A549 (cell line): ENCODE measurements at regions not wholly inside any gene's neighbourhood (a gene's known extent, or its start where the extent isn't known, plus 50 kb on each side); places are given as distances from the start of the nearest gene placed in this dataset.
A peak's percentile ranks its signal among the peaks of the same experiment; 100 is the strongest.

Experiments used
- ATAC-seq, 2 experiments: fragments of 200-7000 bp in 1 of 2; fragments of >200 bp in 1 of 2; cut with Nextera tagmentation in 1 of 2; cut with Tn5 transposase in 1 of 2; 3 replicates each; pipeline versions ENCODE4 v1.8.0 to v1.9.1; 2018 to 2020; ENCODE audit warnings: mild to moderate bottlenecking in 1 of 2, moderate library complexity in 1 of 2
- CTCF ChIA-PET: fragments of 300-600 bp; sonication (Branson Sonifier 250); formaldehyde crosslinking; extraction: SDS; loops from one replicate; lab custom pipeline; 2021; ENCODE audit warnings: antibody characterized with exemption, inconsistent platforms; lab: Yijun Ruan, JAX
- POLR2A ChIA-PET: fragments of 350-600 bp; formaldehyde crosslinking; extraction: SDS; loops from one replicate; lab custom pipeline; 2021; ENCODE audit warnings: antibody characterized with exemption, inconsistent platforms; lab: Yijun Ruan, JAX
- DNase-seq, 2 experiments: peaks; one replicate each; pipeline versions ENCODE4 v3.0.0 to v3.0.0-alpha.2; 2011 to 2016; ENCODE audit warnings: low read depth in 1 of 2, low spot score in 1 of 2
- FAIRE-seq: peaks from 2 replicates; lab custom pipeline; 2011; peaks lifted over from hg19 to GRCh38; lab: Jason Lieb, UNC
- H3K27ac ChIP-seq, 2 experiments: fragments of >200 bp; sonication (Bioruptor Twin); formaldehyde crosslinking; 3 replicates each; pipeline ENCODE4 v1.5.1; 2016 to 2017
- H3K4me1 ChIP-seq: fragments of >200 bp; sonication (Bioruptor Twin); formaldehyde crosslinking; 3 replicates; pipeline ENCODE4 v1.6.1; 2016
- H3K4me2 ChIP-seq: fragments of >200 bp; sonication (Bioruptor Twin); formaldehyde crosslinking; 3 replicates; pipeline ENCODE4 v1.6.1; 2016
- H3K4me3 ChIP-seq: fragments of >200 bp; sonication (Bioruptor Twin); formaldehyde crosslinking; 3 replicates; pipeline ENCODE4 v1.5.1; 2016
- H3K9me3 ChIP-seq: fragments of >200 bp; sonication (Bioruptor Twin); formaldehyde crosslinking; 3 replicates; pipeline ENCODE4 v1.6.1; 2016
- BHLHE40 ChIP-seq: IDR thresholded peaks from 2 replicates; pipeline ENCODE4 v1.6.1; 2012; ENCODE audit warnings: low read depth, low read length, inconsistent platforms
- CBX8 ChIP-seq: fragments of 200-600 bp; sonication (generic); IDR thresholded peaks from 2 replicates; pipeline ENCODE4 v1.6.1; 2016
- CEBPB ChIP-seq, 2 experiments: fragments of >200 bp in 1 of 2; sonication (Bioruptor Twin) in 1 of 2; formaldehyde crosslinking in 1 of 2; IDR thresholded peaks; 2 replicates each; pipeline ENCODE4 v1.6.1; 2012 to 2016
- EHF ChIP-seq: fragments of 250-450 bp; sonication (Bioruptor Pico); IDR thresholded peaks from 2 replicates; pipeline ENCODE4 v1.5.0; 2020; ENCODE audit warnings: mild to moderate bottlenecking
- EHMT2 ChIP-seq: fragments of 200-600 bp; sonication (generic); IDR thresholded peaks from 2 replicates; pipeline ENCODE4 v1.6.1; 2016; ENCODE audit warnings: antibody characterized with exemption, low read depth, mild to moderate bottlenecking, moderate library complexity
- ELK1 ChIP-seq: fragments of 150-350 bp; IDR thresholded peaks from 2 replicates; pipeline ENCODE4 v1.6.1; 2014; ENCODE audit warnings: low read depth, mild to moderate bottlenecking, low read length
- ESRRA ChIP-seq: fragments of 150-350 bp; IDR thresholded peaks from 2 replicates; pipeline ENCODE4 v1.6.1; 2014; ENCODE audit warnings: mild to moderate bottlenecking, low read length, borderline replicate concordance
- FOSB ChIP-seq: fragments of 250-450 bp; sonication (Bioruptor Pico); IDR thresholded peaks from 2 replicates; pipeline ENCODE4 v1.5.0; 2020; ENCODE audit warnings: mild to moderate bottlenecking, moderate library complexity
- FOSL2 ChIP-seq, 2 experiments: fragments of 450-650 bp in 1 of 2; fragments of >200 bp in 1 of 2; sonication (Bioruptor Twin) in 1 of 2; formaldehyde crosslinking; IDR thresholded peaks; 2 replicates each; pipeline versions ENCODE4 v1.5.0 to v1.6.1; 2016 to 2020; ENCODE audit warnings: mild to moderate bottlenecking in 1 of 2, moderate library complexity in 1 of 2
- GATA3 ChIP-seq: IDR thresholded peaks from 2 replicates; pipeline ENCODE4 v1.6.1; 2012; ENCODE audit warnings: borderline replicate concordance
- HDAC2 ChIP-seq: fragments of 200-600 bp; sonication (generic); IDR thresholded peaks from 2 replicates; pipeline ENCODE4 v1.6.1; 2016
- HOXA7 ChIP-seq: fragments of 250-450 bp; sonication (Bioruptor Pico); IDR thresholded peaks from 2 replicates; pipeline ENCODE4 v1.5.0; 2020; ENCODE audit warnings: mild to moderate bottlenecking, moderate library complexity
- JUN ChIP-seq, 2 experiments: fragments of >200 bp; sonication (Bioruptor Twin); formaldehyde crosslinking; IDR thresholded peaks; 2 replicates in 1 of 2; 3 replicates in 1 of 2; pipeline ENCODE4 v1.6.1; 2016 to 2017
- JUNB ChIP-seq: fragments of >200 bp; sonication (Bioruptor Twin); formaldehyde crosslinking; IDR thresholded peaks from 2 replicates; pipeline ENCODE4 v1.6.1; 2016
- KDM5A ChIP-seq: fragments of 200-600 bp; sonication (generic); IDR thresholded peaks from 2 replicates; pipeline ENCODE4 v1.6.1; 2016; ENCODE audit warnings: antibody characterized with exemption, mild to moderate bottlenecking
- NFE2L2 ChIP-seq: fragments of 150-350 bp; conservative IDR thresholded peaks from 2 replicates; pipeline ENCODE4 v1.6.1; 2014; ENCODE audit warnings: low read length
- NPAS2 ChIP-seq: fragments of 250-450 bp; sonication (Bioruptor Pico); IDR thresholded peaks from 2 replicates; pipeline ENCODE4 v1.8.0; 2022; ENCODE audit warnings: mild to moderate bottlenecking, moderate library complexity, borderline replicate concordance
- NR3C1 ChIP-seq: fragments of >200 bp; sonication (Bioruptor Twin); formaldehyde crosslinking; IDR thresholded peaks from 3 replicates; pipeline ENCODE4 v1.6.1; 2017
- POLR2AphosphoS2 ChIP-seq: conservative IDR thresholded peaks from 2 replicates; pipeline ENCODE4 v1.6.1; 2012; ENCODE audit warnings: low read length, improper control_type of control experiment, inconsistent platforms
- RAD21 ChIP-seq, 2 experiments: fragments of >200 bp in 1 of 2; sonication (Bioruptor Twin) in 1 of 2; formaldehyde crosslinking in 1 of 2; IDR thresholded peaks in 1 of 2; conservative IDR thresholded peaks in 1 of 2; 2 replicates in 1 of 2; 3 replicates in 1 of 2; pipeline ENCODE4 v1.6.1; 2012 to 2018; ENCODE audit warnings: inconsistent platforms in 1 of 2
- SREBF2 ChIP-seq: fragments of 450-650 bp; IDR thresholded peaks from 2 replicates; pipeline ENCODE4 v1.6.1; 2014; ENCODE audit warnings: mild to moderate bottlenecking, moderate library complexity
- TP53 ChIP-seq: fragments of 250-450 bp; sonication (Bioruptor Pico); IDR thresholded peaks from 2 replicates; pipeline ENCODE4 v1.5.0; 2021; ENCODE audit warnings: mild to moderate bottlenecking, moderate library complexity
- WGBS: methylation state at CpG from one replicate; pipeline ENCODE4 v1.1.6; 2017; ENCODE audit errors: missing lambda C conversion rate; 5-methylcytosine and 5-hydroxymethylcytosine counted together
- TF ChIP-seq, protein P1 (sequence below): fragments of 250-450 bp; sonication (Bioruptor Pico); IDR thresholded peaks from 2 replicates; pipeline ENCODE4 v1.5.0; 2020; ENCODE audit warnings: low read depth, mild to moderate bottlenecking, moderate library complexity
- TF ChIP-seq, protein P2 (sequence below): fragments of >200 bp; sonication (Bioruptor Twin); formaldehyde crosslinking; IDR thresholded peaks from 3 replicates; pipeline ENCODE4 v1.6.1; 2016
- TF ChIP-seq, protein P3 (sequence below): IDR thresholded peaks from 2 replicates; pipeline ENCODE4 v1.6.1; 2012; ENCODE audit warnings: low read depth, borderline replicate concordance
- TF ChIP-seq, protein P4 (sequence below): IDR thresholded peaks from 2 replicates; pipeline ENCODE4 v1.6.1; 2012
- TF ChIP-seq, protein P5 (sequence below): fragments of >200 bp; sonication (Bioruptor Twin); formaldehyde crosslinking; IDR thresholded peaks from 2 replicates; pipeline ENCODE4 v1.6.1; 2016

GRCh38 chr5:169357291-169357690, 56.4 kb upstream of the SLIT3 start:
- peaks cover 35% of the 10 kb centered on the region for H3K4me1 ChIP-seq
- no peak for FAIRE-seq
- no peak for TF ChIP-seq EHMT2
- TF ChIP-seq NR3C1 = no peak
- TF ChIP-seq HDAC2 = no peak
- TF ChIP-seq POLR2AphosphoS2 = no peak
- TF ChIP-seq FOSB (CRISPR knock-in tag) = no peak
- TF ChIP-seq, protein P1, sequence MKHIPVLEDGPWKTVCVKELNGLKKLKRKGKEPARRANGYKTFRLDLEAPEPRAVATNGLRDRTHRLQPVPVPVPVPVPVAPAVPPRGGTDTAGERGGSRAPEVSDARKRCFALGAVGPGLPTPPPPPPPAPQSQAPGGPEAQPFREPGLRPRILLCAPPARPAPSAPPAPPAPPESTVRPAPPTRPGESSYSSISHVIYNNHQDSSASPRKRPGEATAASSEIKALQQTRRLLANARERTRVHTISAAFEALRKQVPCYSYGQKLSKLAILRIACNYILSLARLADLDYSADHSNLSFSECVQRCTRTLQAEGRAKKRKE (CRISPR knock-in tag) = no peak
- TF ChIP-seq, protein P2, sequence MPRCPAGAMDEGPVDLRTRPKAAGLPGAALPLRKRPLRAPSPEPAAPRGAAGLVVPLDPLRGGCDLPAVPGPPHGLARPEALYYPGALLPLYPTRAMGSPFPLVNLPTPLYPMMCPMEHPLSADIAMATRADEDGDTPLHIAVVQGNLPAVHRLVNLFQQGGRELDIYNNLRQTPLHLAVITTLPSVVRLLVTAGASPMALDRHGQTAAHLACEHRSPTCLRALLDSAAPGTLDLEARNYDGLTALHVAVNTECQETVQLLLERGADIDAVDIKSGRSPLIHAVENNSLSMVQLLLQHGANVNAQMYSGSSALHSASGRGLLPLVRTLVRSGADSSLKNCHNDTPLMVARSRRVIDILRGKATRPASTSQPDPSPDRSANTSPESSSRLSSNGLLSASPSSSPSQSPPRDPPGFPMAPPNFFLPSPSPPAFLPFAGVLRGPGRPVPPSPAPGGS = no peak
- TF ChIP-seq ESRRA = no peak
- TF ChIP-seq ELK1 = no peak
- TF ChIP-seq NFE2L2 = no peak
- TF ChIP-seq, protein P3, sequence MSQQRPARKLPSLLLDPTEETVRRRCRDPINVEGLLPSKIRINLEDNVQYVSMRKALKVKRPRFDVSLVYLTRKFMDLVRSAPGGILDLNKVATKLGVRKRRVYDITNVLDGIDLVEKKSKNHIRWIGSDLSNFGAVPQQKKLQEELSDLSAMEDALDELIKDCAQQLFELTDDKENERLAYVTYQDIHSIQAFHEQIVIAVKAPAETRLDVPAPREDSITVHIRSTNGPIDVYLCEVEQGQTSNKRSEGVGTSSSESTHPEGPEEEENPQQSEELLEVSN = no peak
- TF ChIP-seq JUN (IDR thresholded peaks at IDR 0.05) = no peak
- no peak for TF ChIP-seq JUNB
- TF ChIP-seq, protein P4, sequence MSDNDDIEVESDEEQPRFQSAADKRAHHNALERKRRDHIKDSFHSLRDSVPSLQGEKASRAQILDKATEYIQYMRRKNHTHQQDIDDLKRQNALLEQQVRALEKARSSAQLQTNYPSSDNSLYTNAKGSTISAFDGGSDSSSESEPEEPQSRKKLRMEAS = no peak
- TF ChIP-seq SREBF2 = no peak
- TF ChIP-seq FOSL2 (IDR thresholded peaks at IDR 0.05) = no peak
- no peak for TF ChIP-seq FOSL2 (CRISPR knock-in tag; IDR thresholded peaks at IDR 0.05)
- TF ChIP-seq CBX8 = no peak
- no peak for TF ChIP-seq CEBPB (IDR thresholded peaks at IDR 0.05)
- no peak for TF ChIP-seq HOXA7
- no peak for TF ChIP-seq NPAS2 (CRISPR knock-in tag)

GRCh38 chr5:169356811-169357210, 55.9 kb upstream of the SLIT3 start:
- H3K4me2 ChIP-seq = no peak overlapping the region
- TF ChIP-seq NPAS2 (CRISPR knock-in tag) = no peak
- no peak for TF ChIP-seq KDM5A
- no peak for TF ChIP-seq TP53
- TF ChIP-seq JUN (IDR thresholded peaks at IDR 0.05) = no peak
- no peak for TF ChIP-seq RAD21 (conservative IDR thresholded peaks at IDR 0.05 in 1 of 2, IDR thresholded peaks at IDR 0.05 in 1 of 2)
- TF ChIP-seq NFE2L2 = no peak
- no peak for TF ChIP-seq BHLHE40
- TF ChIP-seq, protein P1 (CRISPR knock-in tag) = no peak
- TF ChIP-seq HOXA7 = no peak
- TF ChIP-seq, protein P5, sequence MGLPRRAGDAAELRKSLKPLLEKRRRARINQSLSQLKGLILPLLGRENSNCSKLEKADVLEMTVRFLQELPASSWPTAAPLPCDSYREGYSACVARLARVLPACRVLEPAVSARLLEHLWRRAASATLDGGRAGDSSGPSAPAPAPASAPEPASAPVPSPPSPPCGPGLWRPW = no peak
- no peak for TF ChIP-seq EHF (CRISPR knock-in tag)
- no peak for TF ChIP-seq HDAC2
- no peak for TF ChIP-seq CBX8
- no peak for TF ChIP-seq GATA3
- TF ChIP-seq FOSB (CRISPR knock-in tag) = no peak
- TF ChIP-seq, all 56 proteins: peak for 0
- DNase-seq = no peak
- H3K9me3 ChIP-seq = no peaks in the 10 kb centered on the region
- H3K4me3 ChIP-seq = no peak overlapping the region
- ATAC-seq = no peak
- H3K4me1 ChIP-seq = peaks cover 40% of the 10 kb centered on the region
- ChIA-PET POLR2A (no interaction called here), CTCF (interaction anchor here (0.8 kb wide), 1 partner anchor 54 kb away, joined by 3 read pairs; no protein-coding TSS in a partner anchor)
- no peak for FAIRE-seq
- peak overlapping the region; percentile 37 to 90; a peak in 3 of 6 replicates for H3K27ac ChIP-seq

More at GRCh38 chr5:169357291-169357690, 56.4 kb upstream of the SLIT3 start:
- H3K4me3 ChIP-seq = no peak overlapping the region
- peak overlapping the region; percentile 37 to 90; a peak in 3 of 6 replicates for H3K27ac ChIP-seq
- 91% methylated on average over 1 of the region's 1 CpG for WGBS
- no peak for ATAC-seq
- CTCF ChIA-PET = no interaction called here
- H3K9me3 ChIP-seq = no peaks in the 10 kb centered on the region
- POLR2A ChIA-PET = no interaction called here
- no peak overlapping the region for H3K4me2 ChIP-seq
- no peak for DNase-seq
